ENCODE measurements at regions not wholly inside any gene's neighbourhood (a gene's known extent, or its start where the extent isn't known, plus 50 kb on each side); places are given as distances from the start of the nearest gene placed in this dataset.
A peak's percentile ranks its signal among the peaks of the same experiment; 100 is the strongest.

DNA sequence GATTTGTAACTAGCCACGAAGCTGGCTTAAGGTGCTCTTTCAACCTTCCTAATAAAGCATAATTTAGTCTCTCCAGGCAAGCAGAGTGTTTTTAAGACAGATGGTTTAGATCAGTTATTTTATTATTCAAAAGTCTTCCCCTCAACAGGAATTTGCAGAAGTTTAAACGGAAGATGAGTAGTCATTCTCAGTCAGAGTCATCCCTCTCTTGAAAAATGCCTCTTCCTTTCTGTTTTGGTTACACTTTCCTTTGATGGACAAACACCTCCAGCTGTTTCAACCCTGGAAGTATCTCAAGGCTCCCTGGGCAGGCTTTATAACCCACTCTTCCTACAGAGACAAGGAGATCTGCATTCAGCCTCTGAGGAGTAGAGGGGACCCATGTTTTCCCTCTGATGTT is 60.3 kb upstream of the POU2AF2 start:
- no peak overlapping the region for H3K4me3 ChIP-seq
- ATAC-seq (ENCODE audit: low FRiP score in 2 of 2) (no peak), DNase-seq (no peak)
- no peak overlapping the region for H3K27ac ChIP-seq
- H3K36me3 ChIP-seq: no peaks in the 10 kb centered on the region
- peaks cover 0 to 4% (median 0%) of the 10 kb centered on the region in 4 donors for H3K4me1 ChIP-seq
- no peaks in the 10 kb centered on the region for H3K9me3 ChIP-seq
- WGBS, 2 donors: 47 to 52% methylated on average over 2 of the region's 2 CpGs
- H3K27me3 ChIP-seq: no peaks in the 10 kb centered on the region
- TF ChIP-seq POLR2A (IDR thresholded peaks at IDR 0.05): no peak
- no peak for TF ChIP-seq EP300 (IDR thresholded peaks at IDR 0.05)
- TF ChIP-seq, protein P1, sequence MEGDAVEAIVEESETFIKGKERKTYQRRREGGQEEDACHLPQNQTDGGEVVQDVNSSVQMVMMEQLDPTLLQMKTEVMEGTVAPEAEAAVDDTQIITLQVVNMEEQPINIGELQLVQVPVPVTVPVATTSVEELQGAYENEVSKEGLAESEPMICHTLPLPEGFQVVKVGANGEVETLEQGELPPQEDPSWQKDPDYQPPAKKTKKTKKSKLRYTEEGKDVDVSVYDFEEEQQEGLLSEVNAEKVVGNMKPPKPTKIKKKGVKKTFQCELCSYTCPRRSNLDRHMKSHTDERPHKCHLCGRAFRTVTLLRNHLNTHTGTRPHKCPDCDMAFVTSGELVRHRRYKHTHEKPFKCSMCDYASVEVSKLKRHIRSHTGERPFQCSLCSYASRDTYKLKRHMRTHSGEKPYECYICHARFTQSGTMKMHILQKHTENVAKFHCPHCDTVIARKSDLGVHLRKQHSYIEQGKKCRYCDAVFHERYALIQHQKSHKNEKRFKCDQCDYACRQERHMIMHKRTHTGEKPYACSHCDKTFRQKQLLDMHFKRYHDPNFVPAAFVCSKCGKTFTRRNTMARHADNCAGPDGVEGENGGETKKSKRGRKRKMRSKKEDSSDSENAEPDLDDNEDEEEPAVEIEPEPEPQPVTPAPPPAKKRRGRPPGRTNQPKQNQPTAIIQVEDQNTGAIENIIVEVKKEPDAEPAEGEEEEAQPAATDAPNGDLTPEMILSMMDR (IDR thresholded peaks at IDR 0.05): no peak
- TF ChIP-seq POLR2AphosphoS5 (IDR thresholded peaks at IDR 0.05): no peak

DNA sequence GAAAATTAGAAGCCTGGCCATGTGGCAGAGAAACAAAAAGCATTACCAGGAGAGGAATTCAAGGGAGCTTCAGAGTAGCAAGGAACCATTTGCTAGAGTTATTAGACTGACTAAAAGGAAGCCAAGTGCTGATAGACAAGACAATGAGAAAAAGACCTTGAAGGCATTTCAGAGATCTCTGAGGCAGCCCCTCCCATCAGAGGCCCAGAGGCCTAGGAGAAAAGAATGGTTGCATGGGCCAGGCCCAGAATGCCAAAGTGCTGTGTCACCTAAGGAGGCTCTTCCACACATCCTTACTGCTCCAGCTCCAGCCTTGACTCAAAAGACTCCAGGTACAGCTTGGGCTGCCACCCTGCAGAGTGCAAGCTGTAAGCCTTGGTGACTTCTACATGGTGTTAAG is 61.8 kb upstream of the POU2AF2 start:
- TF ChIP-seq EP300 (IDR thresholded peaks at IDR 0.05): no peak
- no peak for TF ChIP-seq POLR2A (IDR thresholded peaks at IDR 0.05)
- TF ChIP-seq, protein P1 (IDR thresholded peaks at IDR 0.05): no peak
- no peak for TF ChIP-seq POLR2AphosphoS5 (IDR thresholded peaks at IDR 0.05)
- H3K4me3 ChIP-seq: no peak overlapping the region
- no peaks in the 10 kb centered on the region for H3K9me3 ChIP-seq
- DNase-seq: no peak
- H3K4me1 ChIP-seq: peaks cover 0 to 4% (median 0%) of the 10 kb centered on the region in 4 donors
- H3K36me3 ChIP-seq: no peaks in the 10 kb centered on the region
- H3K27me3 ChIP-seq: no peaks in the 10 kb centered on the region
- ATAC-seq (ENCODE audit: low FRiP score in 2 of 2): peak in 1 of 2 donors; percentile 24
- no peak overlapping the region for H3K27ac ChIP-seq

GRCh38 chr11:111179184-111179910 is 66.2 kb upstream of the POU2AF2 start:
- 50 to 66% methylated on average over 5 of the region's 5 CpGs for WGBS, 2 donors
- Histone ChIP-seq H3K4me3 (no peak overlapping the region), H3K36me3 (no peaks in the 10 kb centered on the region), H3K4me1 (peaks cover 0 to 7% (median 0%) of the 10 kb centered on the region in 4 donors), H3K9me3 (no peaks in the 10 kb centered on the region), H3K27me3 (no peaks in the 10 kb centered on the region), H3K27ac (no peak overlapping the region)
- no peak for DNase-seq
- TF ChIP-seq POLR2A (IDR thresholded peaks at IDR 0.05) (no peak), POLR2AphosphoS5 (IDR thresholded peaks at IDR 0.05) (no peak), EP300 (IDR thresholded peaks at IDR 0.05) (no peak)
- TF ChIP-seq, protein P1 (IDR thresholded peaks at IDR 0.05): no peak
- ATAC-seq (ENCODE audit: low FRiP score in 2 of 2): no peak

- no peak overlapping the region for H3K27ac ChIP-seq
- TF ChIP-seq, protein P1 (IDR thresholded peaks at IDR 0.05): no peak
- TF ChIP-seq POLR2AphosphoS5 (IDR thresholded peaks at IDR 0.05): no peak
- TF ChIP-seq EP300 (IDR thresholded peaks at IDR 0.05): no peak
- no peak for TF ChIP-seq POLR2A (IDR thresholded peaks at IDR 0.05)
- peak in 1 of 2 donors; percentile 49 for ATAC-seq (ENCODE audit: low FRiP score in 2 of 2)
- no peaks in the 10 kb centered on the region for H3K27me3 ChIP-seq
- DNase-seq: no peak
- H3K4me3 ChIP-seq: no peak overlapping the region
- no peaks in the 10 kb centered on the region for H3K9me3 ChIP-seq
- no peaks in the 10 kb centered on the region for H3K36me3 ChIP-seq
- peaks cover 0 to 7% (median 0%) of the 10 kb centered on the region in 4 donors for H3K4me1 ChIP-seq
Observed at GRCh38 chr11:111177037-111177871, 68.3 kb upstream of the POU2AF2 start.

Data from upper lobe of left lung (tissue), 6 donors.